Glomerular visceral epithelial cell (primary cell): ENCODE measurements at regions not wholly inside any gene's neighbourhood (a gene's known extent, or its start where the extent isn't known, plus 50 kb on each side); places are given as distances from the start of the nearest gene placed in this dataset.

Source experiments
- DNase-seq: peaks from one replicate; pipeline ENCODE4 v3.0.0-alpha.2; 2016; ENCODE audit errors: extremely low spot score

DNA sequence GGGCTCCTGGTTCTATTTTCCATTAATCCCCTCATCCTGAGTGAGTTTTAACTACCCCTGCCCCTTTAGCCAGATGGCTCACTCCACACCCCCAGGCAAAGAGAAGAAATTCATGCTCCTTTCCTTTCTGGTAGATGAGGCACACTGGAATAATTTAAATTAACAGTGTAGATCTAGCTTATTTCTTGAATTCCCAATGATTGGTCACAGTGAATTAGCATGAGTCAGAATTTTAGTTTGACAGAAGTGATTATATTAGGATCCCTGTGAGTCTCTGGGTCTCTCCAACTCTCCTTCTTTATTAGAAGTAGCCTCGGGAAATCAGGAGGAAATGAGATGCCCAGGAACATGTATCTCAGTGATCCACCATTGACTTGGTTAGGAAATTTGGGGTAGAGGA lies 103.1 kb upstream of the KAZN start:
- no peak for DNase-seq

DNA sequence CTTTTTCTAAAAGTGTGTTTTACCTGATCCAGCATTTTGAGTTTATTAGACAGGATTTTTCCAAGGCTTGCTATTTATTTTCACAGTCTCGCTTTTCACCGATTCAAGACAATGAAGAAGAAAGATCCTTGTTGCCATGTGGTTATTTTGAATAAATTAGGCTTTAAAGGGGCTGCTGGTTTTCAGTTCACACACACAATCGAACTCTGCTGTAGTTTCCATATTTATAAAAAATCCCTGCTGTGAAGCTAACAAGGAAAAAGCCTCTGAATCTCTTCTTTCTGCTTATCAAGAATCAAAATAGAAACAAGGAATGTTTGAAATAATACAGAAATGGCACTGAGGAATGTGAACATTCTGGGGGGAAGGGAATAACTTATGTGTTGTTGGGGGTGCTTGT lies 102.5 kb upstream of the KAZN start:
- DNase-seq, result no peak

- DNase-seq, result no peak
Observed at GRCh38 chr1:14498839-14499238, 99.6 kb upstream of the KAZN start.

- no peak for DNase-seq
Observed at GRCh38 chr1:14499312-14500040, 99.0 kb upstream of the KAZN start.

DNA sequence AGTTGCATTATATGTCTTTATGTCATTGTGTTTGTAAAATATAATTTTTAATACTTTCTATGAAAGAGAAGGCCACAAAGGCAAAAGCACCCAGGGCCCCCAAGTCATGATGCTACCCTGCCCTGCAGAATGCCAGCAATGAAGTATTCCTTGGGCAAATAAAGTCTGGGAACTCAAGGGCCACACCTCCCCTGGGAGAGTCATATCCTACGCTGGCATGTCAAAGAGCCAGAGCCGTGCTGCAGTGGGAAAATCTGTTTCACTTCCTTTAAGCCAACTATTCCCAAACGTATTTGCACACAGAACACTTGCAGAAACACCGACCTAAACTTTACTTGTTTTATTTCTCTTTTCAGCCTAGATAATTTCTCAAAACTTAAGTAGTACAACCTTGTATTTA lies 98.4 kb upstream of the KAZN start:
- DNase-seq, result no peak

GRCh38 chr1:14500912-14501311 lies 97.6 kb upstream of the KAZN start:
- no peak for DNase-seq

GRCh38 chr1:14504517-14504916 lies 94.0 kb upstream of the KAZN start:
- no peak for DNase-seq

GRCh38 chr1:14506471-14507255 lies 91.8 kb upstream of the KAZN start:
- DNase-seq, result no peak

DNA sequence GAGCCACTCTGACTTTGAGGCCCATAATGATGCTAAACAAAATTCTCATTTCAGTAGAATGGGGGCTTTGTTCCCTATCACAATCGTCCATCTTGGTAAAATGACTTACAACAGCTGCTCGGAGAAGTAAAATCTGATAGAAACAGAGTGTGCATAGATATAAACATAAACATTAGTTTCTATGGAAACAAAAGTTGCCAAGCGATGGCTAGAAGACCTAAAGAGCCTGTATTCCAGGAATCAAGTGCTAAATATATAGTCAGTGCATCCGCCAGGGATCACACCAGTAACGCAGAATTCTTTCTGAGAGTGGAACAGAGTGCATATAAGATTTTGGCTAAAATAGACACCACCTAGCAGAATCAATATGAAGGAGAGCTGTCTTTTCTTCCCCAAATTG lies 91.2 kb upstream of the KAZN start:
- no peak for DNase-seq

DNA sequence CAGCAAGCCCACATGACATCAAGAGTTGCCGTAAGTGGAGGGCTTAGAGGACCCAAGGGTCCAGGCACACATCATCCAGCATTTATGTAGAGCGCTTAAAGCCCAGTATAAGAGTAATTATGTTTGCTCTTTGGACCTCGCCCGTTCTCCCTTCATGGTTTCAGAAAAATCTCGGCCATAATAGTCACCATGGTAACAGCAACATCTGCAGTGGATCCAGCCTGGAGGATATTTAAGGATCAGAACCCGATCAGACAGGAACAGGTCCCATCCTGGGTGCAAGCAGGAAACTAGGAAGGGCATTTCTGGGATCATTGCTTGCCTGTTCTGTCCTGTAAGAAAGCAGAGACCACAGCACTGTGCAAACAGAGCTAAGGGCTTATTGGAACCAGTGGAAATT lies 89.9 kb upstream of the KAZN start:
- DNase-seq, result no peak

- no peak for DNase-seq
Observed at GRCh38 chr1:14511166-14511680, 87.3 kb upstream of the KAZN start.

DNA sequence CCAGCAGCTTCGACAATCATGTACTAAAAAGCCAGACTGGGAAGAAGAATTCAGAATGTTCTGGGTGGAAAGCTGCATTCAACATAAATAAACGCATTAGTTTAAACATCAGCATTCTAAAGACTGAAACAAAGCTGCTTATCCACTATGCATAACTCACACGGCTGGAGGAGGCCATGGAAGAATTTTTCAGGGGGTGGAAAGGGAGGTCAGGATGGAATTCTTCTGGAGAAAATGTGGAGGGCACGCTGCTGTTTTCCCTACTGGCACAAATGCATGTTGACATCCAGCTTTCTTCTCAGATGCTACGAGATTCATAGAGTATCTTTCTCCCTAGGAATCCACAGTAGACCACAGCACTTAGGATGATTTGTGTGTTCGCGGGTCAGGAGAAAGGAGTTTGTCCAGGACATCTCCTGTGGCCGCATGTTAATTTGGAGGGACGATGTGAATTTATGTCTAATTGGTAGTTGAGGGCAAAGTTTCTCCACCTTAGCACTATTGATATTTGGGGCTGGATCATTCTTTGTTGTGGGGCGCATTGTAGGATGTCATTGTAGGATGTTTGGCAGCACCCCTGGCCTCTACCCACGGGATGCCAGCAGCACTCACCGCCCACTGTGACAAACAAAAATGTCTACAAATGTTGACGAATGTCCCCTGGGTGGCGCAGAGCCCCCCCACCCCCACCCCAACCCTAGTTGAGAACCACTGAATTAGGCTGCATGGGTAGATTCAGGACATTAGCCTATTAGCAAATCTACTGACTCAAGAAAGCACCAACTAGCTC lies 86.5 kb upstream of the KAZN start:
- no peak for DNase-seq

DNA sequence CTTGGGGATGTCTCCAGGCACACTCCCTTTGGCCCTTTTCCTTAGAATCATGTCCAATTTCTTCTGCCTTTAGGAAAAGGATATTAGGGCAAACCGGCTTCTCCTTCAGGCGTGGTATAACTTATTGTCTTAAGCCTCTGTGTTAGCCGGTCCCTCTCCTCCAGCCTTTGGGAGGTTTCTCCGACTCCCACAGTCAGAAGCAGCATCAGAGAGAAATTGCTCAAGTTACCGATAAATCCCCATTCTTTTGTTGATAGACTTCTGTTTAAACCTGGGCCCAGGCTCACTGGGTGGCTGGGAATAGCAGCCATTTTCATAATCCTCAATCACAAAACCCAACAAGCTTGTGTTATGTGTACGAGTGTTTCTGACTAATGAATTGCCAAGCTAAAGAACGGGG lies 85.4 kb upstream of the KAZN start:
- DNase-seq, result no peak

GRCh38 chr1:14514739-14515138 lies 83.7 kb upstream of the KAZN start:
- DNase-seq, result no peak

- peak; percentile 25 for DNase-seq
Observed at GRCh38 chr1:14516974-14517840, 81.3 kb upstream of the KAZN start.

GRCh38 chr1:14517841-14518180 lies 80.7 kb upstream of the KAZN start:
- no peak for DNase-seq

DNA sequence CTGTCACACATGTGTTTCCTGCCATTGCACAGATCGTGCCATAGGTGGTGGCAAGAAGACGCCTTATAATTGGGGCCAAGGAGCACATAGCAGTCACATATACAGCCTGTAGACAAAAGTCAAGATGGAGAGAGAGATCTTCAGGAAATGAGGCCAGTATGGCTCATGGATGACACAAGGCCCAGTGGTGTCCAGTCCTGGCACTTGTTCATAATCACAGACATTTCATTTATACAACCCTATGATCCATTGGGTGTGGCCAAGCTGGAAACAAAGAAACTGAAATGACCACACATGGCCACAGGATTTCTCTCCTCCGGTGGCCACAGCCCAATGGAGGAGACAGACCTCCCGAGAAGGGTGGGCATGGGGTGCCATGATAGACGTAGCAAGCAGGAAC lies 78.5 kb upstream of the KAZN start:
- DNase-seq, result no peak

- DNase-seq, result no peak
Observed at GRCh38 chr1:14520514-14521163, 77.8 kb upstream of the KAZN start.

GRCh38 chr1:14521622-14522021 lies 76.9 kb upstream of the KAZN start:
- DNase-seq, result no peak

- no peak for DNase-seq
Observed at GRCh38 chr1:14522077-14522925, 76.2 kb upstream of the KAZN start.
